A549 (cell line): ENCODE measurements at regions not wholly inside any gene's neighbourhood (a gene's known extent, or its start where the extent isn't known, plus 50 kb on each side); places are given as distances from the start of the nearest gene placed in this dataset.
"Not testable (repeated sequence)": the region's sequence is repeated elsewhere in the genome, so short reads cannot be mapped to it uniquely, and the experiment has no call there.

Source experiments
- ATAC-seq, 2 experiments: fragments of 200-7000 bp in 1 of 2; fragments of >200 bp in 1 of 2; cut with Nextera tagmentation in 1 of 2; cut with Tn5 transposase in 1 of 2; 3 replicates each; pipeline versions ENCODE4 v1.8.0 to v1.9.1; 2018 to 2020; ENCODE audit warnings: mild to moderate bottlenecking in 1 of 2, moderate library complexity in 1 of 2
- CTCF ChIA-PET: fragments of 300-600 bp; sonication (Branson Sonifier 250); formaldehyde crosslinking; extraction: SDS; loops from one replicate; lab custom pipeline; 2021; ENCODE audit warnings: antibody characterized with exemption, inconsistent platforms; lab: Yijun Ruan, JAX
- POLR2A ChIA-PET: fragments of 350-600 bp; formaldehyde crosslinking; extraction: SDS; loops from one replicate; lab custom pipeline; 2021; ENCODE audit warnings: antibody characterized with exemption, inconsistent platforms; lab: Yijun Ruan, JAX
- DNase-seq, 2 experiments: peaks; one replicate each; pipeline versions ENCODE4 v3.0.0 to v3.0.0-alpha.2; 2011 to 2016; ENCODE audit warnings: low read depth in 1 of 2, low spot score in 1 of 2
- FAIRE-seq: peaks from 2 replicates; lab custom pipeline; 2011; peaks lifted over from hg19 to GRCh38; lab: Jason Lieb, UNC
- H3K27ac ChIP-seq, 2 experiments: fragments of >200 bp; sonication (Bioruptor Twin); formaldehyde crosslinking; 3 replicates each; pipeline ENCODE4 v1.5.1; 2016 to 2017
- H3K4me1 ChIP-seq: fragments of >200 bp; sonication (Bioruptor Twin); formaldehyde crosslinking; 3 replicates; pipeline ENCODE4 v1.6.1; 2016
- H3K4me2 ChIP-seq: fragments of >200 bp; sonication (Bioruptor Twin); formaldehyde crosslinking; 3 replicates; pipeline ENCODE4 v1.6.1; 2016
- H3K4me3 ChIP-seq: fragments of >200 bp; sonication (Bioruptor Twin); formaldehyde crosslinking; 3 replicates; pipeline ENCODE4 v1.5.1; 2016
- H3K9me3 ChIP-seq: fragments of >200 bp; sonication (Bioruptor Twin); formaldehyde crosslinking; 3 replicates; pipeline ENCODE4 v1.6.1; 2016
- ATOH8 ChIP-seq: fragments of 250-450 bp; sonication (Bioruptor Pico); IDR thresholded peaks from 2 replicates; pipeline ENCODE4 v1.5.0; 2020; ENCODE audit warnings: low read depth, mild to moderate bottlenecking, moderate library complexity
- BHLHE40 ChIP-seq: IDR thresholded peaks from 2 replicates; pipeline ENCODE4 v1.6.1; 2012; ENCODE audit warnings: low read depth, low read length, inconsistent platforms
- CEBPB ChIP-seq, 2 experiments: fragments of >200 bp in 1 of 2; sonication (Bioruptor Twin) in 1 of 2; formaldehyde crosslinking in 1 of 2; IDR thresholded peaks; 2 replicates each; pipeline ENCODE4 v1.6.1; 2012 to 2016
- CHD4 ChIP-seq: fragments of 200-600 bp; sonication (generic); IDR thresholded peaks from 2 replicates; pipeline ENCODE4 v1.6.1; 2016; ENCODE audit warnings: antibody characterized with exemption, mild to moderate bottlenecking, borderline replicate concordance
- EHMT2 ChIP-seq: fragments of 200-600 bp; sonication (generic); IDR thresholded peaks from 2 replicates; pipeline ENCODE4 v1.6.1; 2016; ENCODE audit warnings: antibody characterized with exemption, low read depth, mild to moderate bottlenecking, moderate library complexity
- FOSL2 ChIP-seq, 2 experiments: fragments of 450-650 bp in 1 of 2; fragments of >200 bp in 1 of 2; sonication (Bioruptor Twin) in 1 of 2; formaldehyde crosslinking; IDR thresholded peaks; 2 replicates each; pipeline versions ENCODE4 v1.5.0 to v1.6.1; 2016 to 2020; ENCODE audit warnings: mild to moderate bottlenecking in 1 of 2, moderate library complexity in 1 of 2
- GATA3 ChIP-seq: IDR thresholded peaks from 2 replicates; pipeline ENCODE4 v1.6.1; 2012; ENCODE audit warnings: borderline replicate concordance
- HDAC2 ChIP-seq: fragments of 200-600 bp; sonication (generic); IDR thresholded peaks from 2 replicates; pipeline ENCODE4 v1.6.1; 2016
- HMGXB4 ChIP-seq: fragments of 250-450 bp; sonication (Bioruptor Pico); IDR thresholded peaks from 2 replicates; pipeline ENCODE4 v1.5.0; 2021; ENCODE audit warnings: mild to moderate bottlenecking, moderate library complexity, borderline replicate concordance
- KDM1A ChIP-seq: fragments of 200-600 bp; sonication (generic); IDR thresholded peaks from 2 replicates; pipeline ENCODE4 v1.6.1; 2016; ENCODE audit warnings: low read depth, mild to moderate bottlenecking
- KDM5A ChIP-seq: fragments of 200-600 bp; sonication (generic); IDR thresholded peaks from 2 replicates; pipeline ENCODE4 v1.6.1; 2016; ENCODE audit warnings: antibody characterized with exemption, mild to moderate bottlenecking
- POLR2AphosphoS2 ChIP-seq: conservative IDR thresholded peaks from 2 replicates; pipeline ENCODE4 v1.6.1; 2012; ENCODE audit warnings: low read length, improper control_type of control experiment, inconsistent platforms
- RCOR1 ChIP-seq: fragments of 150-350 bp; IDR thresholded peaks from 2 replicates; pipeline ENCODE4 v1.6.1; 2014; ENCODE audit warnings: antibody characterized with exemption, low read length, low read depth
- RNF2 ChIP-seq: fragments of 200-600 bp; sonication (generic); IDR thresholded peaks from 2 replicates; pipeline ENCODE4 v1.6.1; 2016; ENCODE audit warnings: low read depth, mild to moderate bottlenecking, antibody characterized with exemption, moderate library complexity, borderline replicate concordance
- SMC3 ChIP-seq: fragments of >200 bp; sonication (Bioruptor Twin); formaldehyde crosslinking; IDR thresholded peaks from 3 replicates; pipeline ENCODE4 v1.6.1; 2018; ENCODE audit warnings: inconsistent platforms
- ZNF302 ChIP-seq: fragments of 250-450 bp; sonication (Bioruptor Pico); IDR thresholded peaks from 2 replicates; pipeline ENCODE4 v1.9.0; 2021; ENCODE audit warnings: inconsistent platforms, mild to moderate bottlenecking, moderate library complexity
- WGBS: methylation state at CpG from one replicate; pipeline ENCODE4 v1.1.6; 2017; ENCODE audit errors: missing lambda C conversion rate; 5-methylcytosine and 5-hydroxymethylcytosine counted together

- no peak overlapping the region for H3K4me2 ChIP-seq
- no peaks in the 10 kb centered on the region for H3K4me1 ChIP-seq
- no peaks in the 10 kb centered on the region for H3K9me3 ChIP-seq
- CTCF ChIA-PET: no interaction called here
- no peak for FAIRE-seq
- no peak overlapping the region for H3K4me3 ChIP-seq
- TF ChIP-seq GATA3: no peak
- no peak for TF ChIP-seq CEBPB (IDR thresholded peaks at IDR 0.05)
- TF ChIP-seq HMGXB4 (CRISPR knock-in tag): no peak
- TF ChIP-seq BHLHE40: no peak
- no peak for TF ChIP-seq RNF2
- no peak for TF ChIP-seq CHD4
- TF ChIP-seq ATOH8 (CRISPR knock-in tag): no peak
- TF ChIP-seq SMC3: no peak
- no peak for TF ChIP-seq KDM5A
- no peak for TF ChIP-seq POLR2AphosphoS2
- TF ChIP-seq EHMT2: no peak
- no peak for TF ChIP-seq RCOR1
- no peak for TF ChIP-seq ZNF302 (CRISPR knock-in tag)
- DNase-seq: no peak
- H3K27ac ChIP-seq: no peak overlapping the region
- ATAC-seq: no peak
- POLR2A ChIA-PET: no interaction called here
These were observed 726.7 kb downstream of the GRXCR1 start for GRCh38 chr4:43619219-43619618.

DNA sequence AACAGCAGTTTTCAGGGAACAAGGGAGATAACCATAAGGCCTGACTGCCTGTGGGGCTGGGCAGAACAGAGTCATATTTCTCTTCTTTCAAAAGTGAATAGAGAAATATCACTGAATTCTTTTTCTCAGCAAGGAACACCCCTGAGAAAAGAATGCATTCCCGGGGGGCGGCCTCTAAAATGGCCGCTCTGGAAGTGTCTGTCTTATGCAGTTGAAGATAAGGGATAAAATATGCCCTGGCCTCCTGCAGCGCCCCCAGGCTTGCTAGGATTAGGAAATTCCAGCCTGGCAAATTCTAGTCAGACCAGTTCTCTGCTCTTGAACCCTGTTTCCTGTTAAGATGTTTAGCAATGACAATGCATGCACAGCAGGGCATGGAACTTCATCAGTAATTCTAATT is 745.4 kb downstream of the GRXCR1 start:
- H3K9me3 ChIP-seq, H3K27ac ChIP-seq, CTCF ChIA-PET, ATAC-seq, FAIRE-seq, H3K4me2 ChIP-seq, DNase-seq, H3K4me1 ChIP-seq, POLR2A ChIA-PET, H3K4me3 ChIP-seq: not testable (repeated sequence)
- WGBS: 17% methylated on average over 4 of the region's 4 CpGs

- ATAC-seq: no peak
- CTCF ChIA-PET: no interaction called here
- Histone ChIP-seq H3K4me2 (no peak overlapping the region), H3K4me3 (no peak overlapping the region), H3K4me1 (no peaks in the 10 kb centered on the region), H3K9me3 (no peaks in the 10 kb centered on the region), H3K27ac (no peak overlapping the region)
- WGBS: 0% methylated on average over 1 of the region's 1 CpG
- FAIRE-seq: no peak
- POLR2A ChIA-PET: no interaction called here
- DNase-seq: no peak
- TF ChIP-seq ZNF302 (CRISPR knock-in tag): no peak
- no peak for TF ChIP-seq KDM1A
- TF ChIP-seq FOSL2 (IDR thresholded peaks at IDR 0.05): no peak
- TF ChIP-seq FOSL2 (CRISPR knock-in tag; IDR thresholded peaks at IDR 0.05): no peak
- no peak for TF ChIP-seq HDAC2
- TF ChIP-seq ATOH8 (CRISPR knock-in tag): no peak
These were observed 759.5 kb downstream of the GRXCR1 start for GRCh38 chr4:43651991-43652390.

- H3K4me1 ChIP-seq, ATAC-seq, H3K4me2 ChIP-seq, H3K9me3 ChIP-seq, H3K27ac ChIP-seq, FAIRE-seq, CTCF ChIA-PET, H3K4me3 ChIP-seq, DNase-seq, POLR2A ChIA-PET: not testable (repeated sequence)
- 18% methylated on average over 2 of the region's 2 CpGs for WGBS
These were observed 767.0 kb downstream of the GRXCR1 start for GRCh38 chr4:43659547-43659946.

GRCh38 chr4:43672265-43672885 is 776.2 kb downstream of the KCTD8 start:
- ATAC-seq, H3K4me3 ChIP-seq, POLR2A ChIA-PET, FAIRE-seq, H3K4me1 ChIP-seq, H3K4me2 ChIP-seq, DNase-seq, H3K9me3 ChIP-seq, H3K27ac ChIP-seq, CTCF ChIA-PET: not testable (repeated sequence)
- no CpG with 5 or more reads among the region's 23 CpGs for WGBS
